GM18909 (cell line): ENCODE measurements at regions not wholly inside any gene's neighbourhood (a gene's known extent, or its start where the extent isn't known, plus 50 kb on each side); places are given as distances from the start of the nearest gene placed in this dataset.
A peak's percentile ranks its signal among the peaks of the same experiment; 100 is the strongest.

Experiments
- ATAC-seq: cut with Tn5 transposase; IDR thresholded peaks from one replicate; pipeline ENCODE4 v1.9.1; 2021; ENCODE audit warnings: mild to moderate bottlenecking; ENCODE audit not compliant: unreplicated experiment, poor library complexity

DNA sequence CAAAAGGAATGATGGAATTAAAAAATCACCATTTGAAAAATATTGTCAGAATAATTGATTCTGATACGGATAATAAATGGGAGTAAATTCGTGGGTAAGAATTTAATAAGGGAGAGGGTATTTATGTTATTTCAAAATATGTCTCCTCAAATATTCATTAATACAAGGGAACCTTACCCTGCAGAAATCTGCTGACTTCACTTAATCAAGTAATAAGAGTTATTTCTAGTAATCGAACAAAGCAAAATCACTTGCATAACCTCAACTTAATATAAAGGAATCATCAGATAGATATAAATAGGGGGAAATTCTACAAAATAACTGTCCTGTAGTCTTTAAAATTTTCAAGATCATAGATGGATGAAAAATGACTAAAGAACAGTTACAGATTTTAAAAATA is 1164.7 kb upstream of the GJE1 start:
- ATAC-seq: no peak

DNA sequence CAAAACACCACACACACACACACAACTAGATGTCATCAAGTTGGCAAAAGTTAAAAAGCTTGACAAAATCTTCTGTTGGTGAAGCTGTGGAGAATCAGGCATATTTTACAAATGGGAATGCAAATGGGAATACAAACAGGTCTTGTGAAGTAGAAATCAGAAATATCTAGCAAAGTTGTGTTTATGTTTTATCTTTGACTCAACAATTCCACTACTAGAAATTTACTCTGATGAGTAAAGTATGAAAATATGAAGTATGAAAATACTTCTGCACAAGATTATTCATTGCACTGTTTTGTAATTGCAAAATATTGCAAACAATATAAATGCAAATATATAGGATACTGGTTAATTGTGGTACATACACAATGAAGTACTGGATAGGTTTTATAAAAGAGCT is 1166.0 kb upstream of the GJE1 start:
- ATAC-seq: no peak

DNA sequence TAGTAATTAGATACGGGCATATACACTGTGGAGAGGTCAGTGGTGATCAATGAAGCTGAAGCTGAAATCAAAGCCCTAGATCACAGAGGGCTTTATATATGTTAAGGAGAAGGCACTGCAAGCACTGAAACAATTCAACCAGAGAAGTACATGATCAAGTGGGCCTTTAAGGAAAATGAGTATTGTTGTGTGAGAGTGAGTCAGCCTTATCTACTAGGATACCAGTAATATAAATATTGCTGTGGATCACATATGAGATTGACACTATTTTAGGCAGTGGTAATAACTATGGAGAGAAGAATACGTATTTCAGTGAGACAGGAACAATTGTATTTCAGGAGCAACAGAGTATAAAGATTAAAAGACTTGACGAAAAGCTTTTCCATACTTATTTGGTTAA is 1172.2 kb upstream of the GJE1 start:
- ATAC-seq: no peak

GRCh38 chr6:140957386-140957785 is 1175.3 kb upstream of the GJE1 start:
- ATAC-seq: no peak

DNA sequence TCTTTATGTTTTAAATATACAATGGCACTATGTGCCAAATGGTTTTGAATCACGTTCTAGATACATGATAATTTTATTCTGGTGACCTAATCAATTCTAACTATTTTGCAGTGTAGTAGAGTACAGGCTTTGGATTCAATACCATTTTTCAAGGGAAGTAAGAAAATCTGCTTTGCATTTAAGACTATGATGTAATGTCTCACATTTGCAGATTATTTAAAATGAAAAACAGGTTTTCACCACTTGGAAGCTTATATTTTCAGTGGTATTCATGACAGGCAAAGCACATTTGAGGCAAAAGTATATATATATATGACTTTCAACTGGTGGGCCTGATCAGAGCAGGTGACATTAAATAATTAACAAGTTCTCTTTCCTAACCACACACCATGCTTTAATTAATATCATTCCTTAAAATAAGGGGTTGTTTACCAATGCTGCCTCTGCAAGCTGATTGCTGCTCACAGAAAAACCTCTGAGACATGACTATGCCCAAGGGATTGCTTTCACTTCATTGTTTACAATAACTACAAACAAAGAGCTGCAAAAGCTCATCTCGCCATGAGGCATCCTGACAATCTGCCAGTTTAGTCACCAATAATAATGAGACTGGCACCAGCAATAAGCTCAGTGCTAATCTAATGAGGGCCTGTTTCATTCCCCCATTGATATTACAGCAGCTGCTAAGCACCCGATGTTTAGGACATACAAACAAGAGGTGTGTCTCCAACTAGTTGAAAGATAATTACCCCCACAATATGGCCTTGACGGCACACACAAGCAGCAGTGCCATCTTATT is 1176.0 kb upstream of the GJE1 start:
- no peak for ATAC-seq

- no peak for ATAC-seq
Observed at GRCh38 chr6:140940251-140940925, 1192.3 kb upstream of the GJE1 start.

DNA sequence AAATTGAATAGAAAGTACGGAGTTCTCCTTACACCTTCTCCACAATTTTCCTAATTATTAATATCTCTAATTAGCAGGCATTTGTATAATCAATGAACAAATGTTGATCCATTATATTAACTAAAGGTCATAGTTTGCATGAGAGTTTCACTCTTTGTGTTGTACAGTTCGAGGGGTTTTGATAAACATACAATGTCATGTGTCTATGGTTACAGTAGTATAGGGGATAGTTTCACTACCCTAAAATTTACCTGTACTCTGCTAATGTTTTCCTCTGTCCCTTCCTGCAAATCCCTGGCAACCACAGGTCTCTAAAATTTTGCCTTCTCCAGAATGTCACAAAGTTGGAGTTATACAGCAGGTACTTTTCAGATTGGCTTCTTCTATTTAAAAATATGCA is 1199.8 kb upstream of the GJE1 start:
- ATAC-seq: no peak

DNA sequence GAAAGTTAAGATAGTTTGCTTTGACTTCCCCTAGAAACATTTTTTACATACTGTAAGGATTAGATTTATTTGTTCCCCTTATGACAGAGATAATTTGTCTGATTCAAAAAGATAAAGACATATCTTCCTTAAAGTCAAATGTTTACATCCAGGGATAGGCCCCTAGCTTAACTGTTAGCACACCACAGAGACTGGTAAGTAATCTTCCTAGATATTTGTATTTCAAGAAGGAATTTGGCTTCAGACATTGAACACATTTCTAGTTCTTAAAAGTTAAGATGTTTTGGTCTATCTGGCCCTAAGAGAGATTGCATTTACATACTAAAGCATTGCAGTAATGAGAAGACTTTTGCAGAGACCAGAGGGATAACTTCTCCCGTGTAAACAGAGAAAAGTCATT is 1201.1 kb upstream of the GJE1 start:
- ATAC-seq: no peak

DNA sequence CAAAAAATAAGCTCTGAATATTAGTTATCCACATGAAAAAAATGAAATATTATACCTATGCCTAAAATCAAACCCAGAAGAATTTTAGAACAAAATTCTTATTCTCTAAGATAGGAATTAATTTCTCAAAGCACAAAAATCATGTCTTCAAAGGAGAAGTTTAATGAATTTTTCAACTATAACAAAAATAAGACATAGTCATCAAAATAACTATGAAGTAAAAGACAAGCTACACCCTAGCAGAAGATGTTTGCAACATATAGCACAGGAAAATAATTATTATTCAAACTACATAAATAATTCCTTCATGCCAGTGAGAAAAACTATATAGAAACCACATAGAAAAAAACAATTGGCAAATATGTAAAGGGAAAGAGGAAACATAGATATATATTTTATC is 1203.6 kb upstream of the GJE1 start:
- ATAC-seq: no peak

DNA sequence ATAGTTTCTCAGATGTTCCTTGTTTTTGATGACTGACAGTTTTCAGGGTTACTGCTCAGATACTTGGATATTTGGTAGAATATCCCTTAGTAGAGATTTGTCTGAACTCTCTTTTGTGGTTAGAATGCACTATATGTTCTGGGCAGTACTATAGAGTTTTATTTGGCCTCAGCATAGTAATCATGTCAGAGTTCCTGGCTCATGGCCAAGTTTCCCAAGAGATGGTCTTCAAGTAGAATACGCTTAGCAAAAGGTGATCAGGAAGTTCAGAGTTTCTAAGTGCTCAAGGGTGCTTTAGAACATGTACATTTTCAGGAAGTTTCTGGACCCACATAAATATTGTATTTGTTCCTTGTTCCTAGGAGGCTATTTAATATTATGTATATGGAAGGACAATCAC is 1209.7 kb upstream of the GJE1 start:
- no peak for ATAC-seq

DNA sequence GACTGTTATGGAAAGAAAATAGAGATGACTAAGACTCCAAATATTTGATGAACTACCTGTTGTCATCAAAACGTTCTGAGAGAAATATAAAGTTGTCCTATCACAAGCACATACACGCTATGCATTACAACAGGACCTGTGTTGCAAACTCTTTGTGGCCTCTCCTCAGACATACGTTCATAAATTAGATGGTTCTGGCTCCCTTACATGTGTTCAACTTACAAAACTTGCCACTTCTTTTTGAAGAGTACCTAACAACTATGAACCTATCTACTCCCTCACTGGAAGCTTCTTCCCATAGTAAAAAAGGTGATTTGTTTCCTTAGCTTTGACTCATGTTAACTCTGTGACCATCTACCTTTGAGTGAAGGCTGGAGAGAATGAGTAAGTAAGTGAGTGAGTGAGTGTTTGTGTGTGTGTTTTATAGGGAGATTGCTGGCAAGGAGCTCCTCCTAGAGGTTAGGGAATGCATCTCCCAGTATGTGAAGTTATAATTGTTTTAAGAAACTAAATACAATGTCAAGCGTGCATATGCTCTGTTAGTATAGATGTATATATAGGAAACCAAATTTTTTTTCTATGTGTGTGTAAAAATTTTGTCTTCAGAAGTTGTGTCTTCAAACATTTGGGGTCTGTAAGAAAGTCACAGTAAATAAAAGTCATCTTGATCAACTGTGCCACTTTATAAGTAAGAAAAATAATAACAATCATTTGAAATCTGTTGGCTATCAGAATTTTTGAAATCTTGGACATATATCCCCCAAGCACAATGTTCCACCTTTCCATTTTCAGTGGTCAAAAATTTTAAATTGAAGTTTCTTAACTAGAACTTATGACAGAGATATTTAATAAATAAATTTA is 1211.1 kb upstream of the GJE1 start:
- ATAC-seq: peak; percentile 78

DNA sequence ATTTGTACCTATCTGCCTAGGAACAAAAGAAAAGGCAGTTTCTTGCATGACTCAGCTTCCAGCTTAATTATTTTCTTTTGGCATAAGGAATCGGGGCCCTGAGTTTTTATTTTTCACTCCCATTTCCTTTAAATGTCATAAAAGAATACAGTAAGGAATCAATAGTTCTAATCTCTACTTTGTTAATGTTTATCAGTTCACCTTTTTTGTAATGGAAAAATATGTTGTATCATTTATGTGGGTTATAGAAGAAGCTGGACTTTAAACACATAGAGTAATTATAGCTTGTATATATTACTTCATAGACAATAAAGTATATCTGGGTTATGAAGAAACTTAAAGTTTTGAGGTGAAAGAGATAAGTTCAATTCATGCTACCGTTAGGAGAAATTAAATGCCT is 1214.8 kb upstream of the GJE1 start:
- ATAC-seq: no peak

- no peak for ATAC-seq
Observed at GRCh38 chr6:140915551-140915950, 1217.2 kb upstream of the GJE1 start.

- no peak for ATAC-seq
Observed at GRCh38 chr6:140915103-140915502, 1217.6 kb upstream of the GJE1 start.

DNA sequence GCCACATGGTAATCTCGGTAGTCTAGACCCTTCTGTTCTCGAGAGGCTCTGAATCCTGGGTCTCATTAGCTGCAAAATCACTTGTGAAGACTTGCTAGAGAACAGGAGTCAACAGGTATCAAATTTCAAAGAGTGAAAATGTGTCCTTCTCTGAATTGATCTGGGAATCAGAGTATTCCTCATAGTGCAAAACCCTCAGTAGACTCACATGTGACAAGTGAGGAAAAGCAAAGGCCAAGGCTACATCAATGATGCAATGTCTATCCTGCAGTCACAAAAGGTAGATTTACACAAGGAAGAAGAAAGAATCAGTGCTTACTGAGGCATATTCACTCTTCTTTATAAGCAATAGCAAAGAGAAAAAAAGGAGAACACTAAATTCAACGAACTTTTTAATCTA is 1220.0 kb upstream of the GJE1 start:
- ATAC-seq: no peak

- ATAC-seq: no peak
Observed at GRCh38 chr6:140909625-140910024, 1223.1 kb upstream of the GJE1 start.

GRCh38 chr6:140909156-140909555 is 1223.6 kb upstream of the GJE1 start:
- no peak for ATAC-seq

DNA sequence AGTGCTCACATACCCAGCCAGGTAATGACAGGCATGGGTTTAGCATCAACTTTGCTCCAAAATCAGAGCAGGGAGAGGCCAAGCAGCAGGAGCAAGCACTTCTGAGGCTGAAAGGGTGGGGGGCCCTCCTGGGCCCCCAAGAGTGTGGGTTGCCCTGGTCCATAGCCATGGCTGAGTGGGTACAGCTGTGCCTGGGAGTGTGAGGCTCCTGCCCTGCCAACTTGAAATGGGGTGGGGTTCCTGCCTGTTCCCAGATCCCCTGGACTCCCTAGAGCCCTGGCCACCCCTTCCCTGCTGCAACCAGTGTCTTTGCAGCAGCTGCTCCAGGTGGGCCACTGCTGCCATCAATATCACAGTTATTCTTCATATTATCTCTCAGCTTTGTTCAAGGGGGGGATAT is 1224.2 kb upstream of the GJE1 start:
- no peak for ATAC-seq

GRCh38 chr6:140907235-140907634 is 1225.5 kb upstream of the GJE1 start:
- no peak for ATAC-seq

DNA sequence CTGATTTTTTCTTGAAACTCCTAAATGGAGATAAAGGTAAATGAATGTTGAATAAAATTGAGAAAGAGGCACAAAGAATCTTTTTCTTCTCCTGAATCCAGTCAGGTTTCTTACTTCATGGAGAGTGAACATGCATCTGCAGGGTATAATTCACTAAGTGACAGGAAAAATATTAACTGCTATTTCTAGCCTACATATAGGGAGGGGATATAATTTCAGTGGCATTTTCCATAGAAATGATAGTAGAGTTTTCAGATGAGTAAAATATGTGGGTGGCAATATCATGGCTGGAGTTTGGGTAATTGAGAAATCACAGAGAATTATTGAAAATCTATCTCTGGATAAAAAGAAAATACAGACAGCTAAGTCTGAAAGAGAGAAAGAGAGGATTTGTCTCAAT is 1227.0 kb upstream of the GJE1 start:
- no peak for ATAC-seq

GRCh38 chr6:140905050-140905449 is 1227.7 kb upstream of the GJE1 start:
- ATAC-seq: no peak
